ENCODE measurements at regions not wholly inside any gene's neighbourhood (a gene's known extent, or its start where the extent isn't known, plus 50 kb on each side); places are given as distances from the start of the nearest gene placed in this dataset.
"Not testable (repeated sequence)": the region's sequence is repeated elsewhere in the genome, so short reads cannot be mapped to it uniquely, and the experiment has no call there.

DNA sequence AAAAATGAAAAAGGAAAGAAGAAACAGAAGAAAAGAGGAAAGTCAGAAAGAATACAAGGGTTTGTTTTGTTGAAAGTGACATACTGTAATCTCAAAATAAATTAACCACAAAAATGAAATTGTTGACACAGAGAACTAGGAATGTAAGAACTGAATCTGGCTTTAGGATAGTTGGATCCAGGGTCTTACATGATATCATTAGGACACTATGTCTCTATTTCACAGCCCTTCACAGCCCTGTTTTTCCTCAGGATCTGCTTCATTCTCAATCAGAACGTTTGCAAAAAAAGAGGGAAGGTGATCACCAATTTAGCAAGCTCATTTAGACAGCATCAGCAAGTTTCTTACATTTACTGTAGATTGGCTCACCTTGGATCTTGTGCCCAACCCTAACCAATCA lies 188.5 kb upstream of the NREP start:
- DNase-seq (ENCODE audit: low spot score), result no peak

DNA sequence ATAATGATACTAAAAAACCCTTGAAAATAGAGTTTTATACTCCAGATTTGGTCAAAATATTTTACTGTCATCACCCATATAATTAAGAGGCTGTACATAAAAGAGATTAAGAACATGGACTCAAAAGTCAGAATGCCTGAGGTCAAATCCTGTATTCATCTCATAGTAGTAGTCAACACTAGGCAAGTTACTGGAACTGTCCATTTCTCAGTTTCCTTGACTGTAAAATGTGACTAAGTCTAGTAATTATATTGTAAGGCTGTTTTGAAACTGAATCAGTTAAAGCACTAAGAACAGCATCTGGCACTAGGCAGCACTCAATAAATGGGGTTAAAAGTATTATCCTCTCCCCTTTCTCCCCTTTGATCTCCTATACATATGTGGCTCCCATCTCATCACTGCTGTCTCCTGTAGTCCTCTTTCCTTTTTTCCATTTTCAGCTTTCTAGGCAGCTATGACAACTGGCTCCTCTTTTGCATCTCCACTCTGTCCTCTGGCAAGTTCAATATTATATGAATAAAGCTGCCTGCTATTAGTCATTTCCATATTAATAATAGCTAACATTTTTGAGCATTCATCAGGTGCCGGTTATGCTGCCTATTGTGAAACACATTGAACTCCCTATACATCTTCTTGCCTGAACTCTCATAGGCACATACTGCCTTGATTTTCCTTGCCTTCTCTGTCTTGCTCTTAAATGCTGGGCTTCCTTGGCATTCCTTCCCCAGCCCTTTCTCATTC lies 185.8 kb upstream of the NREP start:
- DNase-seq (ENCODE audit: low spot score), result no peak

DNA sequence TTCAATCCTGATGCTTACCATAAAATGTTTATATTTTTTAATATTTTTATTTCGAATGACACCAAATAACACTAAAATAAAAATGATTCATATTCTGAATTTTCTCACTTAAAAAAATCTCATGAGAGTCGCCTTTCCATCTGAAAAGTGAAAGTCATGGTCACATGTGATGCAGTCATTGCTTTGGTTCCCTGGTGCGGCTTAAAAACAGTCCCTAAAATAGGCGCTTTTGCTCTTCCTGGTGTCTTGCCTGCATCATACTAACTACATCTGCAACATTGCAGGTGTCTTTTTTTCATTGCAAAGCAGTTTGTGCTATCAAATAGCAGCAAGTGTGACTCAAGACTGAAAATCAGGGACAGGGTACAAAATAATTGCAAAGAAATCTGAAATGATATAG lies 185.2 kb upstream of the NREP start:
- no peak for DNase-seq (ENCODE audit: low spot score)

DNA sequence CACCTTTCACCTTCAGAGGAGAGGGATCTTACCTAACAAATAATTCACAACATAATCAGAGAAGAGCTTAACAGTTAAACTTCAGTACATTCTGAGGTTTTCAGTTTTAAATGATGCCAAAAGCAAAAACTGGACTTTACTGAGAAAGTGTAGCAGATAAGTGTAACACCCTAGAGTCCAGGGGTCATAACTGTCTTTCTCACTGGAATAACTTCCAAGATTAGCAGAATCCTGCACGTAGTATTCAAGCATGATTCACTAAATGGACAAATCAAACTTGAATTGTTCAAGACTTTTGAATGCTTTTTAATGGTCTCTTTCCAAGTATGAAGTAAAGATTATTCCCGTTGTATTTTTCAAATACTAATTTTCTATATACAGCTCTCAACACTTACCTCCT lies 180.1 kb upstream of the NREP start:
- DNase-seq (ENCODE audit: low spot score), result no peak

DNA sequence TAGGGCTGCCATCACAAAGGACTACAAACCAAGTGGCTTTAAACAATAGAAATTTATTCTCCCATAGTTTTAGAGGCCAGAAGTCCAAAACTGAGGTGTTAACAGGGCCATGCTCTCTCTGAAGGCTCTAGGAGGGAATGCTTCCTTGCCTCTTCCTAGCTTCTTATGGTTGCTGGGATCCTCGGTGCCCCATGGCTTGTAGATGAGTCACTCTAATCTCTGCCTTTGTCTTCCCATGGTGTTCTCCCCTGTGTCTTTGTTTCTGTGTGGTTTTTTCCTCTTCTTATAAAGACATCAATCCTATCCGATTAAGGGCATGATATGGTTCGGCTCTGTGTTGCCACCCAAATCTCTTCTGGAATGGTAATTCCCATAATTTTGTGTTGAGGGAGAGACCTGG lies 178.8 kb upstream of the NREP start:
- DNase-seq (ENCODE audit: low spot score), result no peak

DNA sequence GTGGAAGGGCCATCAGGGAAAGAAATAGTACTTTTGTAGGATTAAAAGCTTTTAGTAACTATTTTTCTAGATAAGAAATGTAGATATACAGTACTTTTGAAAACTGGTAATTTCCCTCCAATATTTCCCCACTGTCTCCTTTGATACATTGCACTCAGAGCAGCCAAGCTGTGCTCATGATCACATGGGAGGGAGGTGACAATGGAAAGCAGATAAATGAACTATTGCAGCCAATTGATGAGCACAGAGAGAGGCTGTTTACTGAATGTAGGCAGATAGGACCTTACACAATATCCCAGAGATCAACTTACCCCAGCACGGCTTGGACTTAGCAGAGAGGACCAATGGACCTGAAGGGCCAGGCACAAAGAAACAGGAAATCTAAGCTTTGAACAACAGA lies 178.0 kb upstream of the NREP start:
- DNase-seq (ENCODE audit: low spot score), result no peak

DNA sequence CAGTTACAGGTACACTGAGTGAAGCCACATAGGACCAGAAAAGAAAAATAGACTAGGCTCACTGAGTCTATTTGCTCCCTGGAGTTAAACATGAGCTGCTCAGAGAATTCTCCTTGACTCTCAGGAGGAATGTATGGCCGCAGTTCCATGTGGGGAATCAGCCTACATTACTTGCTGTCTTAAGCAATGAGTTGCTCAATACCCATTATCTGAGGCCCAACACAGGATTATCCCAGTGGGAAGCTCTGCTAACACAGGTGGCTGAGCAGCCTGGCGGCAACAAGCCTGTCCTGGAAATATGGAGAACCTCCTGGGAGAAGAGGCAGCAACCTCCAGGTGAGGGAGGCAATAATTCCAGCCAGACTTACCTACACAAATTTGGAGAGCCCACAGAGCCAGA lies 177.5 kb upstream of the NREP start:
- DNase-seq (ENCODE audit: low spot score), result no peak

DNA sequence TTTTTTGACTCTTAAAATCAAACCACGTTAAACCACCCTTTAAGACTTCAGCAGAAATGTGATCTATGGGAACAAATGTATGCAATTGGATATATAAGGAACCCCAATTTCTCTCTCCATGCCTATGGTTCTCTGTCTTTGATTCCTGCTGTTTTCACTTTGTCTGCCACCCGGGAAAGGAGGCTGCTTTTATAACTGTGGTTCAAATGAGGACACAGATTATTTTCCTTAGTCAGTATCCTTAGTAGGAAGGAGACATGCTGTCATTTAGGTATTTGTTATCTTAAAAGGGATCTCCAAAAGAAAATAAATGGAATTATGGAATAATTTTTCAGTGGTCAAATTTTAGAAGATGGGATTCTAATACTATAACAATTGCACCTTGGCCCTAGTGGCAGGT lies 176.1 kb upstream of the NREP start:
- no peak for DNase-seq (ENCODE audit: low spot score)

DNA sequence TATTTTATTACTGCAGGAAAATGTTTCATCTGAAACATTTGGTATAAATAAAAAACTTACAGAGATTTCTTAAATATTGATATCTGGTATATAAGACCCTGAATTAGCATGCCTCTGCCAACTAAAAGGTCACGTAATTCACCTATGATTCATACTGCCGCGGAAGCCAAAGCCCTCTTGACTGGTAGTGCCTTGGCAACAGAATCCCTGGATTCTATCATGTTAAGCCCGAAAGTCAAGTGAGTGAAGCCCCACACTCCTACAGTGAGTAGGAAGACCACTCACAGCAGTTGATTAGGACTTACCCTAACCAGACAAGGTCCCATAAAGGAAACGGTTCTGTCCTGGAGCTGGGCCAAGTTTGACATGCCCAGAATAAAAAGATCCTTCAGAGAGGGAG lies 175.6 kb upstream of the NREP start:
- DNase-seq (ENCODE audit: low spot score), result no peak

DNA sequence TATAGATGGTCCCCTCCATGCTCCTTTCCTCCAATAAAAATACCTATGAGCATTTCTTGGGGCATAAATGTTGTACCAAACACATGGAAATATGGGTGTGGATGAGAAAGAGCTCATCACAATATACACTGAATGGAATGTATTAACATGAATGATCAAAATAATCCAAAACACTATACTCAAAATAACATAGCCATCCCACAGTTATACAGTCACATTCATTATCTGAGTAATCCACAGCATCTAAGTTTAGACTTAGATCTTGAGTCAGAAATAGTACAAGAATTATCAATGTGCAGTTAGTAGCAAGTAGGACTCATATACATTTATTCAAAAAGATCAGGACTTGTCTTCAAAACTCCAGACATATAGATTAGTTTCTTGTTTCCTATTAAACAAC lies 175.2 kb upstream of the NREP start:
- no peak for DNase-seq (ENCODE audit: low spot score)

DNA sequence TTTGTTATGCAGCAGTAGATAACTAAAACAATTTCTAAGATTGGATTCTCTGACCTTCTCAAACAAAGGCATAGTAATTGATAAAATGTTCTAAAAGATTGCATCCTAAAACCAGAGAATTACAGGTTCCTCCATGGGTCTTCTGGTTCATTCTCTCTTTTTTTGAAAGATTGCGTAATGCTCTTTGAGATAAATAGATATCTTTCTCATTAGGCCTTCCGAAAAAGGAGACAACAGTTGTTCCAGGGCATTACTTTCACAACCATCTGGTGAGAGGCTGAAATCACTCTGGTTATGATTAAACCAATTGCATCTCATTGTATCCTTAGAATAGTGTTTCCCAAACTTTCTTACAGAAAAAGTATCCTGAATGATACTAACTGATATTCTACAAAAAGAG lies 174.7 kb upstream of the NREP start:
- DNase-seq (ENCODE audit: low spot score), result no peak

DNA sequence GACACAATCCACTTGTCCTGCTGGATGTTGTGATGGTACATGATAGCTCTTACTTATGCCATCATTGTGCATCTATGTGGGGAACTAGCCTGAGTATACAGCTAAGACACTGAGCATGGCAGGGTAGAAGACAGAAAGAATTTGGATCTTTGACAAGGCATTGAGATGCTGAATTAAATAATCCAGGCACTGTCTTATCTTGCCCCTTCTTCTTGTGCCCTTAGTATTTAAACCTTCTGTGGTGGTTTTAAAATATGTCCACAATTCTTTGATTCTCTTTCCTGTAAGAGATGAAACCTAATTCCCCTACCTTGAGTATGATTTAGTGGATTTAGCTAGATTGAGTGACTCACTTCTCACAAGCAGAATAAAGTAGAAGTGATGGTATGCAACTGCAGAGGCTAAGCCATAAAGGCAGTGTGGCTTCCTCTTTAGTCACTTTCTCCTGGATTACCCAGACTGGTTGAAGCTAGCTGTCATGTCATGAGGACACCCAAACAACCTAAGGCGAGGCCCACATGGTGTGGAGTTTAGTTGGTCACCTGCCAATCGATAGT lies 174.0 kb upstream of the NREP start:
- DNase-seq (ENCODE audit: low spot score), result no peak

DNA sequence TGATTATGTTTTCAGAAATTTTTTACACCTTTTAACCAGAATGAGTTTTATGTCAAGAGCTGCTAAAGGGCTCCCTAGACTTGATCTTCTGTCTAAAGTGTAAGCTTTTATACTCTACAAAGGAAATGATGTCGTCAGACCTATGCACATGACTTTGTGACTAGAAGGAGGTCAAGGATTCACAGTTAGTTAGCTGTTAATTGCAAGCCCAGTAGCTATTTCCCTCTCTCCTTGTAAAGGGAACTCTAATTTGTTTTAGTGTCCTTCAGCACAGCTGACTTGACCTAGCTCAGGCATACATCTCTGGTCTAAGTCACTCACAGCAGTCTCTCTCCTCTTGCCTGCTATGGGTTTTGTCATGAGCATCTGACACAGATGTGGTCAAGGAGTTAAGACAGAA lies 173.5 kb upstream of the NREP start:
- DNase-seq (ENCODE audit: low spot score), result no peak

DNA sequence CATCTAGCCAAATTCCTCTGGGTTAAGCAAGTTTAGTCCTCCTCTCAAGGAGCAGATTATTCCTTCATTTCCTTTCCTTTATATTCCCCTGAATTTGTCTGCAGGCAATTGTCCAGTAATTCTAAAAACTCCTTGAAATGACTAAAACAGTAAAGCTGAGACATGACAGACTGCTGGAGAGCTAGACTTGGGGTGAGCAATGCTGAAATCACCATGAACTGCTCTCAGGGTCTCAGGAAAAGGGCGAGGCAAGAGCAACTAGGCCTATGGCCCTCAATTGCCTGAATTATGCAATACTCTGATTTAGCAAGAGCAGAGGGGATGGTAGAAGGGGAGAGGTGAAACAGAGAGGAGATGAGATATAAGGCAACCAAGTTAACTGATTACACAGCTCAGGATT lies 172.9 kb upstream of the NREP start:
- no peak for DNase-seq (ENCODE audit: low spot score)

DNA sequence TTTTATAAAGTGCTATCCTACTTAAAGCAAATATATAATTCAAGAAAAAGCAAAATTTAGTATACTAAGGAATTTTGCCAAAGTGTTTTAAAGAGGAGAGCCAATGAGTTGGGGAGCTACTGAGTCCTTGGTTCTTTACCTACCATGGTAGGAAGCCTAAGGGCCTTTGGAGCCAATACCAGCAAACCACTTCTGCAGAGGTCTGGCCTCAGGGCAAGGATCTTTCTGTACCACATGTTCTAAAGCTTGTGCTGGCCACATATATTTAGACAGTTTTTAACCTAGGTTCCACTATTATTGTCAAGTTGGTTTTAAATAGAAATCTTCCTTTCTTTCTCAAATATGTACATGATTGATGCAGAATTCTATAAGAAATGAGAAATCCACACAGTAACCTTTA lies 172.3 kb upstream of the NREP start:
- no peak for DNase-seq (ENCODE audit: low spot score)

DNA sequence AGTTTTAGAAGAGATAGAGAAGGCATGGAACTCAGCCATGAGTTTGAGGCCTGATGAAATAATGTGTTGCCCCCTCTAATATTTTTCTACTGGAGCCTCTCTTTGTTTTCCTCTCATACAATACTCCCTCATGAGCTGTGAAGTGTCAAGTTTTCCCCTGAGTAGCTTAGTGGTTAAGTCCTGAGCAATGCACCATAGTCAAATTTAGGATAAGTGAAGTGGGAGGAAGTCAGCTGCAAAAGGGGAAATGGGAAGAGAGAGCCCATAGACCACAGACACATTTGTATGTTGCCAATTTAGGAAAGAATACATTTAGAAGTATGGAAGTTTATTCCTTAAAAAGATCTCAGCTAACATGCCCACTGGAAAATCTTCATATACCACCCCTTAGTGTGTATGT lies 171.5 kb upstream of the NREP start:
- DNase-seq (ENCODE audit: low spot score), result no peak

DNA sequence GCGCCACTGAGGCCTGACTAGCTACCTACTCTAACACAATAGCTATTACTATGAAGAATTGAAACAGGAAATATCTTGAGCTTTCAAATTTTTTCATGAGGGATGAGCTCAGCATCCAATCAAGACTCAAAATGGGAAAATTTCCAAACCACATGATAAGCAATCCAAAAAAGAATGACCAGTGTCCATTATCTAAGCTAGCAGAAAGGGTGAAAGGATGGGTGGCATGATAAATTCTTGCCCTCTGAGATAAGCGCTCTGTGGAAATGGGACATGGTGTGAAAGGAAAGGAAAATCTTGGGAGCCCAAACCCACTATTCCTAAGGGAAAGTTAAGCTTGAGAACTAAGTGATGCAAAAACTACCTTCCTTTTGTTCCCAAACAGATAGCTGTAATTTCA lies 170.2 kb upstream of the NREP start:
- DNase-seq (ENCODE audit: low spot score), result no peak

DNA sequence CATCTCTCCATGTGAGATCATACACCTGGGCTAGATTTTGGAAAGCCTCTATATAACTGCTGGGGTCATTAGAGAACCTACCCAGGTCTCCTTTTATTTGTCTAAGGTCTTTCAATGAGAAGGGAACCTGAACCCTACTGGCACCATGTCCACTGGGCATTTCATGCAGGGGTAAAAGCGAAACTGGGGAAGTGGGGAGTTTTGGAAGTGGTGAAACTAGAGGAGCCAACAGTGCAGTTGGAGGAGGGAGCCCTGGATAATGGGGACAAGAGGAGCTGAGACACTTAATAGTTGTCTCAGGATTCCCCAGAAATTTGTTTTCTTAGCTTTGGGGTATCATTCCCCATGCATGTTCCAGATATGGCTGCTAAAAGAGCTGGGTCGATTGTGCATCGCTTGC lies 169.0 kb upstream of the NREP start:
- no peak for DNase-seq (ENCODE audit: low spot score)

DNA sequence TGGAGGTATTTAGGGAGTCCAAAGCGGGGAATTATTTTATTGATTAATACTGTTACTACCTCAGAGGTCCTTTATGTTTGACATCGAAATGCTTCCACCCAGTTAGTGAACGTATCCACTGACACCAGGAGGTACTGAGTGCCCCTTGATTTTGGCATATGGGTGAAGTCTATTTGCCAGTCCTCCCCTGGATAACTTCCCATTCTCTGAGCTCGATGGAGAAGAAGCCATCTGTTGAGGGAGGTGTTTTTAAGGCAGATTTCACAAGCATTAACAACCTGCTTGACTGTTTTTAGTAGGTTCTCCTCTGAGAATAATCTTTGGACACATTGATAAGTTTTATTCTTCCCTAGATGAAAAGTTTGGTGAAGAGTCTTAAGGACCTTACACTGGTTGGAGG lies 165.3 kb upstream of the NREP start:
- DNase-seq (ENCODE audit: low spot score), result no peak

DNA sequence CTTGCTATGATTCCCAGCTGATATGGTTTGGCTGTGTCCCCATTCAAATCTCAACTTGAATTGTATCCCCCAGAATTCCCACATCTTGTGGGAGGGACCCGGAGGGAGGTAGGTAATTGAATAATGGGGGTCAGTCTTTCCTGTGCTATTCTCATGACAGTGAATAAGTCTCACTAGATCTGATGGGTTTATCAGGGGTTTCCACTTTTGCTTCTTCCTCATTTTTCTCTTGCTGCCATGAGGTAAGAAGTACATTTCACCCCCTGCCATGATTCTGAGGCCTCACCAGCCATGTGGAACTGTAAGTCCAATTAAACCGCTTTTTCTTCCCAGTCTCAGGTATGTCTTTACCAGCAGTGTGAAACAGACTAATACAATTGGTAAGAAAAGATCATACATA lies 164.7 kb upstream of the NREP start:
- DNase-seq (ENCODE audit: low spot score), result not testable (repeated sequence)

DNA sequence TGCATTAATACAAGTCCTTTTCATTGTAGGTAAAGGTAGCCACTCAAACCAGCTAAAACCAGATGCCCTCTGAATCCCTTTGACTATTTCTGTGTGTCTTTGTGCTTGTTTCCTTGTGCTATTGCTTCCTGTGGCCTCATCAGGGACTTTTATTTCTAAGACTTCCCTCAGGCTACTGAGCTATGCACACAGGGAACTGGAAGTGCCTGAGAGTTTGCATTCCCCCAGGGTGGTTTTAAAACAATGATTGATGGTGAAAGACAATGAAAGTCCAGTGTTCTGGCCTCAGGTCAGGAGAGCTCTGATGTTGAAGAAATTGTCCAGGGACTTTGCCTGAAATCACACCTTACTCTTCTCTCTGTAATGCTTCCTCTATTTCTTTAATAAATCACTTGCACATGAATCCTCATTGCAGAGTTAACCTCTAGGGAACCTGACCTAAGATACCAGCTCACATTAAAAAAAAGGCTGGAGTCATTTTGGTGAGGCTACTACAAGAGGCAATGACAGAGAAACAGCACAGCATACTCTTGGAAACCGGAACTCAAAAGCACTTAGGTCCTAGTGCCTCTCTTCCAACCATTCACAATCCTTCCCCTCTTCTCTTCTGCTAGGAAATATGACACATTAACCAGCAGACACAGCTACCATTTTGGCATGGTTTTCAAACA lies 158.1 kb upstream of the NREP start:
- DNase-seq (ENCODE audit: low spot score), result no peak

DNA sequence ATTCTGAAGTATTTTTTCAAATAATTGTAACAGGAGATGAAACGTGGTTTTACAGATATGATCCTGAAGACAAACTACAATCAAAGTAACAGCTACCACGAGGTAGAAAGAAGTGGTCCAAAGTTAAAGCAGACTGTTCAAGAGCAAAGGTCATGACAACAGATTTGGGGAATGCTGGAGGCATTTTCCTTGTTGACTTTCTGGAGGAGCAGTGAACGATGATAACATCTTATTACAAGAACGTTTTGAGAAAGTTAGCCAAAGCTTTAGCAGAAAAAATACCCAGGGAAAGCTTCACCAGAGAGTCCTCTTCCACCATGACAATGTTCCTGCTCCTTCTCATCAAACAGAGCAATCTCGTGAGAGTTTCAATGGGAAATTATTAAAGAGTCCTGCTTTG lies 145.4 kb upstream of the NREP start:
- DNase-seq (ENCODE audit: low spot score), result no peak

DNA sequence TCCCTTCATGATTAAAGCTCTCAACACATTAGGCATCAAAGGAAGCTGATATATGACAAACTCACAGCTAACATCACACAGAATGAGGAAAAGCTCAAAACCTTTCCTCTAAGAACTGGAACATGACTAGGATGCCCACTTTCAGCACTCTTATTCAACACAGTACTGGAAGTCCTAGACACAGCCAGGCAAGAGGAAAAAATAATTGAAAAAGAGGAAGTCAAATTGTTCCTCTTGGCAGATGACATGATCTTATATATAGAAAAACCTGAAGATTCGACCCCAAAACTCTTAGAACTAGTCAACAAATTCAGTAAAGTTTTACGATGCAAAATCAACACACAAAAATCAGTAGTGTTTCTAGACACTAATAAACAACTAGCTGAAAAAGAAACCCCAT lies 144.3 kb upstream of the NREP start:
- no peak for DNase-seq (ENCODE audit: low spot score)

DNA sequence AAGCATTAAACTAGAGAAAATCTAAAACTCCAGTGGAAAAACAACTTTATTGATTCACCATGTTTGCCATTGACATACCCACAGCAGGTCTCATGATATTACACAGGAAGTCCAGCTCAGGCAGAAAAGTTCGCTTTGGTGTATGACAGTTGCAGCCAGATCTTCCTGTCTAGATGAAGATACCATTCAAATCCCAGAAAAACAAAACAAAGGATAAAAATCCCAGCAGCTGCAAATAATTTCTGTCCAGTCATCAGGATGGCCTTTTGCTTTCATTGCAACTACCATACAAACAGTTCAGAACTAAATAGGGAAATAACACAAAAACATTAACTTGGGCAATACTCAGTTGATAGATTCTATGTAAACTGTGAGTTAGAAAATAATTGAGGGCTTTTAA lies 136.0 kb upstream of the NREP start:
- no peak for DNase-seq (ENCODE audit: low spot score)

Data from HT-29 (cell line).